Muscle of leg (tissue), 3 donors: ENCODE measurements at regions not wholly inside any gene's neighbourhood (a gene's known extent, or its start where the extent isn't known, plus 50 kb on each side); places are given as distances from the start of the nearest gene placed in this dataset.
"Not testable (repeated sequence)": the region's sequence is repeated elsewhere in the genome, so short reads cannot be mapped to it uniquely, and the experiment has no call there.

Experiments used
- DNase-seq: peaks from one replicate; pipeline ENCODE4 v3.0.0; 2013
- H3K27ac ChIP-seq: one replicate; pipeline ENCODE4 v1.5.1; 2013; ENCODE audit warnings: mild to moderate bottlenecking, low read length, control low read depth
- H3K27me3 ChIP-seq: one replicate; pipeline ENCODE4 v1.6.1; 2013; ENCODE audit warnings: low read length; ENCODE audit not compliant: control insufficient read depth, insufficient read depth
- H3K36me3 ChIP-seq: one replicate; pipeline ENCODE4 v1.6.1; 2013; ENCODE audit warnings: low read length; ENCODE audit not compliant: control insufficient read depth, insufficient read depth
- H3K4me1 ChIP-seq: one replicate; pipeline ENCODE4 v1.6.1; 2013; ENCODE audit warnings: low read length; ENCODE audit not compliant: control insufficient read depth, insufficient read depth
- H3K4me3 ChIP-seq: one replicate; pipeline ENCODE4 v1.5.1; 2013; ENCODE audit warnings: low read length, control low read depth
- H3K9me3 ChIP-seq: replicated peaks from 2 replicates; pipeline ENCODE4 v1.6.1; 2013; ENCODE audit warnings: low read depth, low read length; ENCODE audit not compliant: control insufficient read depth
- WGBS: methylation state at CpG from one replicate; pipeline ENCODE4 v1.1.5; 2013; ENCODE audit warnings: missing lambda C conversion rate; ENCODE audit not compliant: insufficient coverage; 5-methylcytosine and 5-hydroxymethylcytosine counted together

DNA sequence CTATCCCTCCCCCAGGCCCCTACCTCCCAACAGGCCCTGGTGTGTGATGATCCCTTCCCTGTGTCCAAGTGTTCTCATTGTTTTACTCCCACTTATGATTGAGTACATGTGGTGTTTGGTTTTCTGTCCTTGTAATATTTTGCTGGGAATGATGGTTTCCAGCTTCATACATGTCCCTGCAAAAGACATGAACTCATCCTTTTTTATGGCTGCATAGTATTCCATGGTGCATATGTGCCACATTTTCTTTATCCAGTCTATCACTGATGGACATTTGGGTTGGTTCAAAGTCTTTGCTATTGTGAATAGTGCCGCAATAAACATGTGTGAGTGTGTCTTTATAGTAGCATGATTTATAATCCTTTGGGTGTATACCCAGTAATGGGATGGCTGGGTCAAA is 151.7 kb downstream of the VSIG4 start:
- not testable (repeated sequence) for DNase-seq, H3K27ac ChIP-seq, H3K4me3 ChIP-seq, H3K4me1 ChIP-seq, H3K27me3 ChIP-seq, H3K36me3 ChIP-seq, H3K9me3 ChIP-seq
- no CpG with 5 or more reads among the region's 1 CpG for WGBS

DNA sequence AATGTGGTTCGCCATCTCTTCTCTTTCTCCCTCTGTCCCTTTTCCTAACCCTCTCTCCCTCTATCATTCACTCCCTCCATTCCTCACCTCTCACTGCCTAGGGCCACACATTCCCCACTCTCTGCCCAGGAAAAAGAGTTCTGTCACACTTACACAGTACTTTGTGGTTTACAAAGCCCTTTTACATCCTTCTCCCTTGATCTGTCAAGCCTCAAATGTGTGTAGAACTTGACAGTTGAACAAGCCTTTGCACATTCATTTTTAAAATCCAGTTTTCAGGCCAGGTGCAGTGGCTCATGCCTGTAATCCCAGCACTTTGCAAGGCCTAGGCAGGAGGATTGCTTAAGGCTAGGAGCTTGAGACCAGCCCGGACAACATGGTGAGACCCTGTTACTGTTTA is 156.3 kb downstream of the VSIG4 start:
- H3K36me3 ChIP-seq: no peaks in the 10 kb centered on the region
- H3K4me3 ChIP-seq: no peak overlapping the region
- H3K27ac ChIP-seq: no peak overlapping the region
- peaks cover 3% of the 10 kb centered on the region for H3K9me3 ChIP-seq
- H3K27me3 ChIP-seq: no peaks in the 10 kb centered on the region
- H3K4me1 ChIP-seq: no peaks in the 10 kb centered on the region
- WGBS: 53% methylated on average over 1 of the region's 2 CpGs
- no peak for DNase-seq

DNA sequence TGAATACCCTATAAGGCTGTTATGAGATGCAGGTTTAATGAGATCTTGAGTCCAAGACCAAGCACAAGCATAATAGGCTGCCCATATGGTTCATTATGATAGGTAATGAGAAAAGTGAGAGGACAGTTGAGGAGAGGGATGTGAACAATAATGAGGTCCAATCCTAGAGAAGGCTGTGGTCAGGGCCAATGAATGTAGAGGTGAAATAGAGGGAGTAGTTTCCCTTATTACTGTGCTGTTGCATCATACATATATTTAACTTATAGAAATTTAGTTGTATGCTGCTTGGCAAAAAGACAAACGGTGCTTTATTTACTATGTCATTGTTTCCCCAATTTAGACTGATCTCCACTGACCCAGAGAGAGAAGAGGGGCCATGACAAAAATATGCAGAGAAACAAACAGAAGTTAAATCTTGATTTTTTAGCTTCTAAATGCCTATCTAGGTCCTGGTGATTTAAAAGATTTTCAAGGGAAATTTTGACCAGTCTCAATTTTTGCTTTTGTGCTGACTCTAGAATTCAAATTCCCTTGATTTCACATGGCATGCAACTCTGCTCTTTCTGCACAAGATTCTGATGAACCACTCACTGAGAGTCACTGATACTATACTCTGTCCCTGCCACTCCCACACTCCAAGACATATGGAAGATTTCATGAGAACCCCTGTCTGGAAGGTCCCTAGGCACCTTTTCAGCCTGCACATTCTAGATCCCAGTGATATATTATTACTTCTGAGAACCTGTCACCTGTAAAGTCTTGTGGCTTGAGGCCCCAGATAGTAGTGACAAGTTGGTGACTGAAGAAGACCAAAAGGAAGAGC is 159.7 kb downstream of the VSIG4 start:
- no peak for DNase-seq
- no peaks in the 10 kb centered on the region for H3K36me3 ChIP-seq
- no peaks in the 10 kb centered on the region for H3K27me3 ChIP-seq
- no peak overlapping the region for H3K4me3 ChIP-seq
- peaks cover 2% of the 10 kb centered on the region for H3K9me3 ChIP-seq
- H3K27ac ChIP-seq: no peak overlapping the region
- no peaks in the 10 kb centered on the region for H3K4me1 ChIP-seq
- no CpG with 5 or more reads among the region's 1 CpG for WGBS

DNA sequence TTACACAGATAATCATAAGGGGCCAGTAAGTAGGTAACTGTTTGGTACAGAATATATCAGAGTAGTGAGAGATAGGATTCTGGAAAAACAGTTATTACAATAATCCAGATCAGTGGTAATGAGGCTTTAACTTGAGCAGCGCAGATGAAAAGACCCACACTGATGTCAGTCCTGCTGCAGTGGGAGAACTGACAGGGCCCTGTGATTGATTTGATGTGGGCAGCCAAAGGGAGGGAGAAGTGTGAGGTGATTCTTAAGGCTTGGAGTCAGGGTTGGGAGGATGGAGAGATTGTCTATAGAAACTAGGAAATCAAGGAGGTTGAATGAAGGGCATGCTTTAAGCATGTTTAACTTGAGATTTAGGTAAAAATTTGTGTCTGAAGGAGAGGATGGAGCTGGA is 161.4 kb downstream of the VSIG4 start:
- no peak for DNase-seq
- Histone ChIP-seq H3K4me3 (no peak overlapping the region), H3K27me3 (no peaks in the 10 kb centered on the region), H3K4me1 (no peaks in the 10 kb centered on the region), H3K9me3 (peaks cover 2% of the 10 kb centered on the region), H3K27ac (no peak overlapping the region), H3K36me3 (no peaks in the 10 kb centered on the region)
- WGBS: 83% methylated on average over 1 of the region's 1 CpG

- Histone ChIP-seq H3K9me3 (peaks cover 2% of the 10 kb centered on the region), H3K36me3 (no peaks in the 10 kb centered on the region), H3K4me1 (no peaks in the 10 kb centered on the region), H3K4me3 (no peak overlapping the region), H3K27me3 (no peaks in the 10 kb centered on the region), H3K27ac (no peak overlapping the region)
- DNase-seq: no peak
- 46% methylated on average over 3 of the region's 3 CpGs for WGBS
Measured at GRCh38 chrX:65877953-65878352, 161.9 kb downstream of the VSIG4 start.

DNA sequence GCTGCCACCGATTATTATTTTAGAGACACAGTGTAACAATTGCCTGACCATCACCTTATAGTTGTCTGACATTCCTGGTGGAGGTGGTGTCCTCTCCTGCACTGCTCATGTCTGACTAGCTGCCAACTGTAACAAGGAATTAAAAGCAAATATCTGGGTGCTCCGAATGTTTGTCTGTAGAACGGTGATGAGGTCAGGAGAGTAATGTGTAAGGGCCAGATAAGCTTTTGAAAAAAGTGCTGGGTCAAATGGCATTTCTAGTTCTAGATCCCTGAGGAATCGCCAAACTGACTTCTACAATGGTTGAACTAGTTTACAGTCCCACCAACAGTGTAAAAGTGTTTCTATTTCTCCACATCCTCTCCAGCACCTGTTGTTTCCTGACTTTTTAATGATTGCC is 164.3 kb downstream of the VSIG4 start:
- H3K4me3 ChIP-seq, H3K36me3 ChIP-seq, DNase-seq, H3K27me3 ChIP-seq, H3K27ac ChIP-seq, H3K4me1 ChIP-seq, H3K9me3 ChIP-seq: not testable (repeated sequence)
- 69% methylated on average over 2 of the region's 4 CpGs for WGBS

DNA sequence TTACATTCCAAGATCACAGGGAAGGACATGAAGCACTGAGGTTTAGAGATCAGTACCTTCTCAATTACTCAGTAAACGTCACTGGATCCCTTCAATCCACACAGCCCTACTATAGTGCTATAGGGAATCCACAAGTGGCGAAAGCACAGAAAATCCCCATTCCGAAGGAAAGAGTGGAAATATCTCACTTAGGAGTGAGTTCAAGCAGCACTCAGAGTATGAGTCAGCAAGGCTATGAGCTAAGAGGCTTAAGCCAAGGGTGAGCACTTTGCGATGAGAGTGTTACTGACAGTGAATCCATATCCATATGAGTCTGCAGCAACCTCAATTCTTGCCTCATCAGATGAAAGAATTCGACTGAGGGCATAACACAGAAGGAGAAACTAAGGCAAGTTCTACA is 165.1 kb downstream of the VSIG4 start:
- Histone ChIP-seq H3K9me3 (peaks cover 2% of the 10 kb centered on the region), H3K4me1 (no peaks in the 10 kb centered on the region), H3K27ac (no peak overlapping the region), H3K27me3 (no peaks in the 10 kb centered on the region), H3K4me3 (no peak overlapping the region), H3K36me3 (no peaks in the 10 kb centered on the region)
- DNase-seq: no peak
- WGBS: 73% methylated on average over 2 of the region's 5 CpGs

GRCh38 chrX:65874110-65874509 is 165.8 kb downstream of the VSIG4 start:
- no peak for DNase-seq
- Histone ChIP-seq H3K36me3 (no peaks in the 10 kb centered on the region), H3K4me3 (no peak overlapping the region), H3K27ac (no peak overlapping the region), H3K4me1 (no peaks in the 10 kb centered on the region), H3K9me3 (peaks cover 2% of the 10 kb centered on the region), H3K27me3 (no peaks in the 10 kb centered on the region)
- 39% methylated on average over 3 of the region's 3 CpGs for WGBS

- Histone ChIP-seq H3K4me1 (no peaks in the 10 kb centered on the region), H3K27me3 (no peaks in the 10 kb centered on the region), H3K4me3 (no peak overlapping the region), H3K36me3 (no peaks in the 10 kb centered on the region), H3K27ac (no peak overlapping the region), H3K9me3 (peaks cover 2% of the 10 kb centered on the region)
- 72% methylated on average over 4 of the region's 9 CpGs for WGBS
- no peak for DNase-seq
Measured at GRCh38 chrX:65873385-65873784, 166.5 kb downstream of the VSIG4 start.

- Histone ChIP-seq H3K27ac (no peak overlapping the region), H3K4me1 (no peaks in the 10 kb centered on the region), H3K27me3 (no peaks in the 10 kb centered on the region), H3K9me3 (peaks cover 2% of the 10 kb centered on the region), H3K4me3 (no peak overlapping the region), H3K36me3 (no peaks in the 10 kb centered on the region)
- no peak for DNase-seq
- 52% methylated on average over 6 of the region's 7 CpGs for WGBS
Measured at GRCh38 chrX:65871671-65872311, 168.1 kb downstream of the VSIG4 start.
